Right renal pelvis (tissue), 4 donors: ENCODE measurements at regions not wholly inside any gene's neighbourhood (a gene's known extent, or its start where the extent isn't known, plus 50 kb on each side); places are given as distances from the start of the nearest gene placed in this dataset.

Experiments
- DNase-seq, 4 donors: peaks; one replicate each; pipeline ENCODE4 v3.0.0-alpha.2; 2013; ENCODE audit warnings: low read depth in 4 of 4, low spot score in 3 of 4, missing footprints in 1 of 4

GRCh38 chr4:163755013-163755412 lies 260.5 kb downstream of the TMA16 start:
- no peak for DNase-seq

DNA sequence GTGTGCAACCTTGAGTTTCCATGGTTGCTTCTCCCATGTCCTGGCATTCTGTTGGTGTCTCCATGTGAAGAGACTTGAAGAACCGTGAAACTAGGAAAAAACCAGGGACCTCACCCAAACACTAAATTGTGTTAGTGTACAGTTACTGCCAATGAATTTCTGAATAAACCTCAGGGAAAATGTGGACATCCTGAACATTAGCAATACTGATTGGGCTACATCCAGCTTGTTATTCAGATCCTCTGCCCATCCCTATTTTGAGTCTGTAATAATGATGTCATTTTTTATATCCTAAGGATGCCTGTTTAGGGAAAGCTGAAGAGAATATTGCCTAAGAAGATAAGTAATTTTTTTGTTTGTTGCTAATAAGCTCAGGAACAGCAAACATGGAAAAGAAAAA lies 262.7 kb downstream of the TMA16 start:
- no peak for DNase-seq

DNA sequence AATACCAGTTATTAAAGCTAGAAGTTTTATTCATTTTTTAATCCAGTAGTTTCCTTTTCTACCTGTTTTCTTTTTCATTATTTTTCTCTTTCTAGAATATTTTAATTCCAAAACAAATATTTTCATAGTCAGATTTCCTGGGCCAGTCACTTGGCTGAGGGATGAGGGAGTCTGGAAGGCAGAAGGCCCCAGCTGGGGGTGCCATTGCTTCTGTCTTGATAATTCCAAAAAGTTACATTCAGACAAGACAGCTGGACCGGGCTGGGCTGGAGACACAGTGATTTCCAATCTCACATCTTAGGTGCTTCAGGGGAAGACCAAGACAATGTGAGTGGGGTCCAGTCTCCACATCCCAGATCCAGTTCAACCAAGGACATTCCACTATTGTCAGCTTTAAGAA lies 263.5 kb downstream of the TMA16 start:
- DNase-seq: no peak

DNA sequence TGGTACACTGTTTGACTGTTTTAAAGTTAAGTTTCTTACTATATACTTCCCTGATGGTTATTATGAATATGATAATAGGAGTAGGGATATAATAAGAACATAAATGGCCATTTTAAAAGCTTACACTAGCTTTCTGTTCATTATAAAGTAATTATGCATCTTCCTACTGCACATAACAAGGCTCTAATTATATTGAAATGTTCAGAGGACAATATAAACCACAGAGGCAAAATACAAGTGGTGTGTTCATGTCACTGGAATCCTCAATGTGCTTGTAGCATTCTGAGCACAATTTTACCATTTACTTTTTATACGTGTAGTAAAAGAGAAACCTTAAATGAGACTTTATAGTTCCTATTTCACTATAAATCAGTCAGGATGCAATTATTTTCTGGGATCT lies 268.3 kb downstream of the TMA16 start:
- no peak for DNase-seq

DNA sequence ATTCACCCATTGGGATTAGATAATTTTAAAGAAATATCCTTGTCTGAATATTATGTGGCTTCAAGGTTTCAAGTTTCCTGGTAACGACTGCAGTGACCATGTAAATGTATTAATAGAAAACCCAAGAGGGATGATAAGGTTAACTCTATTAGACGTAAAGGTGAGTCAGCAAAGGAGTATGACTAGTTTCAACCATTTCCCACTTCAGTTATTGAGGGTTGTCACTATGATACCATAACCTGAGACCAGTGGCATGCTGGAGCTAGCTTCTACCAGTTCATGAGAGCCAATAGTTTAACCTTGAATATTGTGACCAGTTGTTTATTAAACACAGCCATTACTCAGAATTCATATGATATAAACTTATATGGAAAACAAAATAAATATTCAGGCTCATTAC lies 270.1 kb downstream of the TMA16 start:
- no peak for DNase-seq

- DNase-seq: no peak
Observed at GRCh38 chr4:163768014-163768413, 273.5 kb downstream of the TMA16 start.

DNA sequence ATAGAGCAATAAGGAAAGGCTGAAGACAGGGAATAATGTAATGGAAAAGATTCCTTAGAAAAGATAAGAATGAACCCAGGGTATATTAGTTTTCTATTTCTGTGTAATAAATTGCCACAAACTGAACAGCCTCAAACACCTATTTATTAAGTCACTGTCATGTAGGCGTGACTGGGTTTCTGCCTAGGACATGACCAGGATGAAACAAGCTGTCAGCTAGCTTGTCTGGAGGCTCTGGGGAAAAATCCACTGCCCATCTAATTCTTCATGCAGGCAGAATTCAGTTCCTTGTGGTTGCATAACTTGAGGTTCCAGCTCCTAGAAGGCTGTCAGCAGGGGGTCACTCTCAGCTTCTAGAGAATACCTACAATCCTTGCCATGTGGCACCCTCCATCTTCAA lies 277.7 kb downstream of the TMA16 start:
- no peak for DNase-seq

DNA sequence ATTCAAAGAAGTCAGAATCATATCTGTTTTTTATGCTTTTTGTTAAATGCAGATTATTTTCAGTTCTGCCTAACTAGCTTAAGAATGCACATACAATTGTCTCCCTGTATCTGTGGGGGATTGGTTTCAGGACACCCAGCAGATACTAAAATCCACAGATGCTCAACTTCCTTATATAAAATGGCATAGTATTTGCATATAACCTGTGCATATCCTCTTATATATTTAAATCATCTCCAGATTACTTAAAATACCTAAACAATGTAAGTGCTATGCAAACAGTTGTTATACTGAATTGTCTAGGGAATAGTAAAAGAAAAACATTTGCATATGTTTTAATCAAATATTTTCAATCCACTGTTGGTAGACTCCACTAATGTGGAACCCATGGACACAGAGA lies 279.4 kb downstream of the TMA16 start:
- DNase-seq: no peak

GRCh38 chr4:163776957-163777356 lies 282.5 kb downstream of the TMA16 start:
- DNase-seq: no peak

DNA sequence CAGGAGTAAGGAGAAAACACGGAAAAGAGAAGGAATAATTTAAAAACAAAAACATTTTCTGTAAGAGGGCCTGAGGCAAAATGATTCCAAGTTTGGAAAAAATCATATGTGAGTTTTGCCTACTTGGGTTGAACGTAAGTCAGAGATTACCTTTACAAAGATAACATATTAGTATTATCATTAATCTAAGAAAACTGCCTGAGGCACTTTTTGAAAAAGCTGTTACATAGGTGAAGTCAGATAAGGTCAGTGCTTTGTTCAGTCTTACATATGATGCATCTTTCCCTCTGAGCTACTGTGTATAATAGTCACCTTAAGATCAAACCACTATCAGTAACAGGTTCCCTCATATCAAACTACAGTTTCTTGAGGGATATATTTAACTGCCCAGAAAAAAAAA lies 287.2 kb downstream of the TMA16 start:
- no peak for DNase-seq

DNA sequence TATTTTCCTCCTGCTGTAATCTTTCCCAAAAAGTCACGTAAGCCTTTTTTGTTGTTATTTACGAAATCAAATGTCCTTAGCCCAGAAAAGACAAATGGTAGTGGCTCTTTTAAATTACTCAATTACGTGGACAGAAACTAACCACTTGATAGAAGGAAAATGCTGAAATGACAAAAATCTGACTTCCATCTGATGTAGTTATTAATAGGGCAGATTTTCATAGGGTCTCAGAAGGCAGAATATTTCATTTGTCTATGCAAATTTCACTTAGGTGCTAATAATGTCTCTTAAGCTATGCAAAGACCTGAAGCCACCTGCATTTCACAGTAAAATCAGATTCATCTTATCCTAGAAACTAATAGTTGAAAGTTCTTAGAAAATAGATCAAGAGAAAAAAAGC lies 295.7 kb downstream of the TMA16 start:
- DNase-seq: no peak

- DNase-seq: no peak
Observed at GRCh38 chr4:163795885-163796284, 301.4 kb downstream of the TMA16 start.

DNA sequence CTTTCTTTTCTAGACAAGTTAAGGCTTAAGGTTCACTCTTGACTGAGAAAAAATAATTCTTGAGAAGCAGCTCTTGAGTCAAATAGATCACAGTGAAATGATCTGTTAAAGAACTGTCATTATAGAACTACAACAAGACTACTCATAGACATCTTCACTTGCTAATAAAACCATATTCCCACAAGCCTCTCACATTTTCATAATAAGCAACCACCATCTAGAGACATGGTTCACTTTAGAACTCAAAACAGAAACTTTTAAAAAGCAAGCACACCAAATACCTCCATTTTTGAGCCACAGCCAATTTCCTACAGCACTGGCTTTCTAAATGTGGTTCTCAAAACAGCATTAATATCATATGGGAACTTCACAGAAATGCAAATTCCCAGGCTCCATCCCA lies 309.5 kb downstream of the TMA16 start:
- DNase-seq: no peak

GRCh38 chr4:163806653-163807052 lies 312.2 kb downstream of the TMA16 start:
- DNase-seq: no peak

- no peak for DNase-seq
Observed at GRCh38 chr4:163808011-163808410, 313.5 kb downstream of the TMA16 start.

DNA sequence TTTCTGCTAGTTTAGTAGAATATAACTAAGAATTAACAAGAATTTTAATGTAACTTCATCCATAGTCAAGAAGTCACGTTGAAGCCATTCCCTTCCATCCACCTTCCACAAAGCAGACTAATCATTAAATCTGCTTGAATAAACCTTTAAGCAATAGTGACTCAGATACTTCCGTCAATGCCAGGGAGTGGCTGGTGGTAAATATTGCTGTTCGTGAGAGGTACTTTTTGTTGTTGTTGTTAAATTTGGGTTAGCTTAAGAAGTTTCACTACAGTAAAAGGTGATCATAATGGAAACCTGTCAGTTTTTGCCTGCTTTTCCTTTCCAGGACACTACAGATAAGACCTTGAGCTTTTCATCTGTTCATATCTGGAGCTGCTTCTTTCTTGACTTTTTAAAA lies 316.3 kb downstream of the TMA16 start:
- DNase-seq: no peak

DNA sequence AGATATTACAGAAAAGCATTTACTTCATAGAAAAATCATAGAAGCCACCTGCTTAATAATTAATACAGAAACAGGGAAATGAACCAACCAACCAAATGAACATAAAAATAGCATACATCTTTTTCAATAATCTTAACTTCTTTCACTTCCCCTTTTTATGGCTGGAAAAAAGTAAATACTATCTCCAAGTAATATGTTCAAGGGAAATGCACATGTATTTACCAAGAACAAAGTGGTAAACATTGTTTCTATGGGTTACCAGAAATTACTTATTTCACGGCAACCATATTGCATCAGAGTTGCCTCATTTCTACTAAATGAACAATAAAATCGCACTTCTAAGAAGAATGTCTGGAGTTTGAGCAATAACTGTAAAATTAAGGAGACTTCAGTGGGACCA lies 321.3 kb downstream of the TMA16 start:
- no peak for DNase-seq

DNA sequence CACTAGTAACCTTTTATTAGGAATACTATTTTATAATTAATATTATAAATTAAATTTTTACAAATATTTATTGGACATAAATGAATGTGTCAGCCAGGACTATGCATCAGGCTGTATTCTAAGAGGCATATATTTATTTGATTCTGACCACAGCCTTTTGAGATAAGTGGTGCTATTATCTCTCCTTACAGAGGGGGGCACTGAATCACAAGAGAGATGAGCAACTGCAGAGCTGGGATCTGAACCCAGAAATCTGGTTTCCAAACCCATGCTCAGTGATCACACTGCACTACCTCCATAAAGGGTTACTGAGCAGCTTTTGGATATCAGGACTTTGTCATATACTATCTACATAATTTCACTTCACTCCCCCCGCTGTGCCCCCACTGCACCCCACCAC lies 322.0 kb downstream of the TMA16 start:
- DNase-seq: no peak

DNA sequence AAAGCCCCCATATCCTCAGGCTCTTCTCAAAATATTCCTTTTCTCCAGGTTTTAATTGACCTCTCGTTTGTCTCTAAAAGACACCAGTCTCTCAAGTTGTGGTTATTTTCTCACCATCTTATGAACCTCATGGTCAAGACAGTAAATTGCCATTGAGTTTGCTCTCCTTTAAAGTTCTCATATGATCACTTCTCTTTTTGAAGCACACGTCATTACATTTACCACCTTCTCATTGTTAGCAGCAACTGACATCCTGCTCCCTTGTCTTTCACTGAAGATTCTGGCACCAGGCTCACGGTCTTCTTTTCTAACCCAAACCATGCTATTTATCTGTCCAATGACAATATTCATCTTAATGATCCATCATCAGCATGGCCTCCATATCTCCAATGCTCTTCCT lies 324.2 kb downstream of the TMA16 start:
- no peak for DNase-seq

DNA sequence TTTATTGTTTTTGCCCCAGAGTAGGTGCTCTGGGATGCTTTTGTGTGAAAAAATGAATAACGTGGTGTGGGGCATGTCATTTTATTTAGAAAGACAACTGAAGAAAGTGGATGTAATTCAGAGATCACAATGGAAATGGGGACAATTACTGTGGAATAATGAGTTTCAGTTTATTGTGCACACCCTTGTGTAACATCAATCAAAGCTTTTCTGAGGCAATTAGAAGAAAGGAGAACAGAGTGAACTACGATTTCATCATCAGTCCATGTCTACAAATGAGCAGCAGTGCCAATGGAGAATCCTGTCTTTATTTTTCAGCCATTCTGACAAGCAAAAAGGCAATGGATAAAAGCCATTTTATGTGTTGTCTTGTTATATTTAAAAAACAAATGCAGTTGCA lies 339.2 kb downstream of the TMA16 start:
- DNase-seq: no peak

- DNase-seq: no peak
Observed at GRCh38 chr4:163846008-163846407, 351.5 kb downstream of the TMA16 start.

DNA sequence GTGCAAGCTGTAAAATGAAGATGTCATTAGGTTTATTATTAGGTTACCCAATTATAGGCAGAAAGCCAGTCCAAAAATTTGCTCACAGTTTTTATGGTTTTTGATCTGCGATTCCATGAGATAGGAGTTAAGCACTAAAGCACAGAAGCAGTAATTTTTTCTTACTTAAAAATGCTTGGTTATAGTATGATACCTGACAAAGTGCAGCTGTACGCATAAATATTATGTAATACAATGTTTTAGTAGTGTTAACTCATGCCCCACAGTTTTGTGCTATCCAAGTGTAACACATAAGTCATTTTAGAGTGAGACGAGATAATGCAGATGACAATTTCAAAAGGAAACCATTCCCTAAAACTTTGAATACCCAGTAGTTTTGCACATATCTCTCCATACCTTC lies 357.8 kb downstream of the TMA16 start:
- DNase-seq: no peak

GRCh38 chr4:163857903-163858302 lies 363.4 kb downstream of the TMA16 start:
- no peak for DNase-seq

GRCh38 chr4:163858515-163858914 lies 364.0 kb downstream of the TMA16 start:
- no peak for DNase-seq
